PC-9 (cell line): ENCODE measurements at regions not wholly inside any gene's neighbourhood (a gene's known extent, or its start where the extent isn't known, plus 50 kb on each side); places are given as distances from the start of the nearest gene placed in this dataset.

Experiments used
- BruUV-seq: library from RNA; stranded (reverse); fragments of 400-500 nt; replicated peaks from 2 replicates; lab custom pipeline; 2021; lab: Mats Ljungman, UMichigan
- CTCF ChIA-PET: fragments of 300-600 bp; sonication (Branson Sonifier 250); formaldehyde crosslinking; loops from one replicate; lab custom pipeline; 2022; ENCODE audit warnings: antibody characterized with exemption; lab: Charles Lee
- POLR2A ChIA-PET: fragments of 300-600 bp; sonication (Branson Sonifier 250); formaldehyde crosslinking; loops from one replicate; lab custom pipeline; 2022; ENCODE audit warnings: antibody characterized with exemption; ENCODE audit not compliant: unreplicated experiment; lab: Charles Lee
- DNase-seq, 2 experiments: peaks; one replicate each; pipeline versions ENCODE4 v3.0.0 to v3.0.0-alpha.2; 2015 to 2022; ENCODE audit warnings: mixed read lengths in 1 of 2
- H2AFZ ChIP-seq: fragments of 200-600 bp; sonication (generic); 2 replicates; pipeline ENCODE4 v1.8.1; 2017; ENCODE audit warnings: antibody characterized with exemption
- H3F3A ChIP-seq: fragments of 200-600 bp; sonication (generic); 2 replicates; pipeline ENCODE4 v1.8.1; 2017; ENCODE audit warnings: antibody characterized with exemption, mild to moderate bottlenecking, low read depth; ENCODE audit not compliant: insufficient read depth
- H3K27ac ChIP-seq: fragments of 200-600 bp; sonication (generic); 2 replicates; pipeline ENCODE4 v1.6.1; 2016; ENCODE audit warnings: mixed run types
- H3K27me3 ChIP-seq: fragments of 200-600 bp; sonication (generic); 2 replicates; pipeline ENCODE4 v1.6.1; 2016; ENCODE audit warnings: low read depth, mixed run types; ENCODE audit not compliant: insufficient read depth
- H3K36me3 ChIP-seq: fragments of 200-600 bp; sonication (generic); 2 replicates; pipeline ENCODE4 v1.6.1; 2016; ENCODE audit warnings: low read depth, mixed run types
- H3K4me1 ChIP-seq: fragments of 200-600 bp; sonication (generic); replicated peaks from 2 replicates; pipeline ENCODE4 v1.6.1; 2016; ENCODE audit warnings: mixed run types; ENCODE audit not compliant: insufficient read depth
- H3K4me2 ChIP-seq: fragments of 200-600 bp; sonication (generic); 2 replicates; pipeline ENCODE4 v1.6.1; 2017; ENCODE audit warnings: mixed run types
- H3K4me3 ChIP-seq: fragments of 200-600 bp; sonication (generic); 2 replicates; pipeline ENCODE4 v1.6.1; 2016; ENCODE audit warnings: mixed run types
- H3K79me2 ChIP-seq: fragments of 200-600 bp; sonication (generic); 2 replicates; pipeline ENCODE4 v1.6.1; 2017; ENCODE audit warnings: low read depth, mixed run types
- H3K9me2 ChIP-seq: fragments of 200-600 bp; sonication (generic); 2 replicates; pipeline ENCODE4 v1.8.1; 2017; ENCODE audit warnings: mild to moderate bottlenecking; ENCODE audit not compliant: insufficient read depth
- H3K9me3 ChIP-seq: fragments of 200-600 bp; sonication (generic); 2 replicates; pipeline ENCODE4 v1.8.1; 2016; ENCODE audit warnings: low read depth; ENCODE audit not compliant: insufficient read depth
- H4K20me1 ChIP-seq: fragments of 200-600 bp; sonication (generic); 2 replicates; pipeline ENCODE4 v1.8.1; 2017; ENCODE audit not compliant: insufficient read depth
- EZH2 ChIP-seq: fragments of 200-600 bp; sonication (generic); IDR thresholded peaks from 2 replicates; pipeline ENCODE4 v1.8.0; 2017; ENCODE audit warnings: antibody characterized with exemption, low read depth
- intact Hi-C: fragments of 100-400 bp; cut with micrococcal nuclease; formaldehyde crosslinking; loops from one replicate; pipeline ENCODE4 v1.10.0; 2022; ENCODE audit not compliant: unreplicated experiment
- TF ChIP-seq, protein P1 (sequence below): fragments of 200-600 bp; sonication (generic); conservative IDR thresholded peaks from 2 replicates; pipeline ENCODE4 v1.6.1; 2017; ENCODE audit warnings: mixed run types, antibody characterized with exemption, mild to moderate bottlenecking, moderate library complexity

DNA sequence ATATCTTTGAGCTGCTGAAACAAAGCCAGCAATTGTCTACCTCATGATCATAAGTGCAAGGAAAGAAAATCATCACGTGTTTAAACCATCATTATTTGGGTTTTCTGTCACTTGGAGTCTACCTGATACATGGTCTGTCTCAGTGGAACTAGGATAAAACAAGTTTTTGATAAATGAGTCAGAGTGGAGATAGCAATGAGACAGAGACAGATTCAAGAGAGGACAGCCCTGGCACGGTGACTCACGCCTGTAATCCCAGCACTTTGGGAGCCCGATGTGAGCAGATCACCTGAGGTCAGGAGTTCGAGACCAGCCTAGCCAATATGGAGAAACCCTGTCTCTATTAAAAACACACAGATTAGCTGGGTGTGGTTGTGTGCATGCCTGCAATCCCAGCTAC is 93.8 kb downstream of the PMAIP1 start:
- ChIA-PET POLR2A (no interaction called here), CTCF (no interaction called here)
- BruUV-seq, result no TSS peak
- H3K4me3 ChIP-seq, result no peak overlapping the region
- no peak overlapping the region for H3K27ac ChIP-seq
- H3K9me2 ChIP-seq, result no peaks in the 10 kb centered on the region
- no peaks in the 10 kb centered on the region for H3K4me1 ChIP-seq
- no peak overlapping the region for H2AFZ ChIP-seq
- H3K9me3 ChIP-seq, result no peaks in the 10 kb centered on the region
- intact Hi-C loops, result loop anchor here (10.0 kb wide), 1 partner anchor 539 kb away; no protein-coding TSS in a partner anchor
- no peaks in the 10 kb centered on the region for H3K27me3 ChIP-seq
- no peaks in the 10 kb centered on the region for H3K79me2 ChIP-seq
- no peaks in the 10 kb centered on the region for H3K36me3 ChIP-seq
- no peak for TF ChIP-seq EZH2
- TF ChIP-seq, protein P1, sequence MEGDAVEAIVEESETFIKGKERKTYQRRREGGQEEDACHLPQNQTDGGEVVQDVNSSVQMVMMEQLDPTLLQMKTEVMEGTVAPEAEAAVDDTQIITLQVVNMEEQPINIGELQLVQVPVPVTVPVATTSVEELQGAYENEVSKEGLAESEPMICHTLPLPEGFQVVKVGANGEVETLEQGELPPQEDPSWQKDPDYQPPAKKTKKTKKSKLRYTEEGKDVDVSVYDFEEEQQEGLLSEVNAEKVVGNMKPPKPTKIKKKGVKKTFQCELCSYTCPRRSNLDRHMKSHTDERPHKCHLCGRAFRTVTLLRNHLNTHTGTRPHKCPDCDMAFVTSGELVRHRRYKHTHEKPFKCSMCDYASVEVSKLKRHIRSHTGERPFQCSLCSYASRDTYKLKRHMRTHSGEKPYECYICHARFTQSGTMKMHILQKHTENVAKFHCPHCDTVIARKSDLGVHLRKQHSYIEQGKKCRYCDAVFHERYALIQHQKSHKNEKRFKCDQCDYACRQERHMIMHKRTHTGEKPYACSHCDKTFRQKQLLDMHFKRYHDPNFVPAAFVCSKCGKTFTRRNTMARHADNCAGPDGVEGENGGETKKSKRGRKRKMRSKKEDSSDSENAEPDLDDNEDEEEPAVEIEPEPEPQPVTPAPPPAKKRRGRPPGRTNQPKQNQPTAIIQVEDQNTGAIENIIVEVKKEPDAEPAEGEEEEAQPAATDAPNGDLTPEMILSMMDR, result no peak
- no peaks in the 10 kb centered on the region for H4K20me1 ChIP-seq
- no peaks in the 10 kb centered on the region for H3F3A ChIP-seq
- DNase-seq, result no peak
- H3K4me2 ChIP-seq, result no peak overlapping the region

DNA sequence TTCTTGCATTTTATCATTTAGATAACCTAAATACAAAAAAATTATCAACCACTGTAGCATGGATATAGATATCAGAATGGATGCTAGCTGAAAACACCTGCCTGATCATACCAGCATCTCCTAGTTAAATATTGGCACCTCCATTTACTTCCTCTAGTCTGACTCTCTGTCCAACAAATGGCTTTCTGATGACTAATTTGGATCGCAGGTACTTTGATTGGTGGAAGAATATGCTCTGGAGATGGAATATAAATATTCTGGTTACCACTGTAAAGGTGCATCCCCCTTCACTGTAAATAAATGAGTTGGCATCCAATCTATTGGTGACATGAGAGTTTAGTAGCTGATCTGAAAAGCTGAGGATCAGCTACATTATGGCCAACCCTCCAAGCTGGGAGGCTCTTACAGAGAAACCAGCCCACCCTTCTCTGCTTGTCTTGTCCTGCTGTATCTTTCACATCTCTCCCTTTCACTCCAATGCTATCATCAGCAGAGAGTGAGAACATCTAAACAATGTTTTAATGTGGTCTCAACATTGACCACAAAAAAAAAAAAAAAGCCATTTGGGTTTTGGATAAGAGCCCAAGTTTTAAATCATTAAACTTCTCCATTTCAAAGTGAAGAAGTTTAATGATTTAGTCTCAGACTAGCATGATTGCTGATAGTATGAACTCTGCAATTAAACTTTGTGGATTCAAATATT is 90.5 kb downstream of the PMAIP1 start:
- peaks cover 4% of the 10 kb centered on the region for H3K4me1 ChIP-seq
- TF ChIP-seq EZH2, result no peak
- TF ChIP-seq, protein P1, result no peak
- H3K4me3 ChIP-seq, result no peak overlapping the region
- no peak overlapping the region for H3K4me2 ChIP-seq
- H4K20me1 ChIP-seq, result no peaks in the 10 kb centered on the region
- H3K9me3 ChIP-seq, result no peaks in the 10 kb centered on the region
- ChIA-PET CTCF (interaction anchor here (0.7 kb wide), 3 partner anchors 60 to 733 kb away, joined by 5 read pairs; no protein-coding TSS in a partner anchor), POLR2A (no interaction called here)
- intact Hi-C loops, result loop anchor here (10.0 kb wide), 1 partner anchor 535 kb away; no protein-coding TSS in a partner anchor
- H3K36me3 ChIP-seq, result no peaks in the 10 kb centered on the region
- no peak overlapping the region for H3K27ac ChIP-seq
- no peaks in the 10 kb centered on the region for H3F3A ChIP-seq
- no peak overlapping the region for H2AFZ ChIP-seq
- H3K79me2 ChIP-seq, result no peaks in the 10 kb centered on the region
- no peak for DNase-seq
- BruUV-seq, result no TSS peak
- H3K27me3 ChIP-seq, result no peaks in the 10 kb centered on the region
- no peaks in the 10 kb centered on the region; the same call in 1 of the 2 replicates for H3K9me2 ChIP-seq

DNA sequence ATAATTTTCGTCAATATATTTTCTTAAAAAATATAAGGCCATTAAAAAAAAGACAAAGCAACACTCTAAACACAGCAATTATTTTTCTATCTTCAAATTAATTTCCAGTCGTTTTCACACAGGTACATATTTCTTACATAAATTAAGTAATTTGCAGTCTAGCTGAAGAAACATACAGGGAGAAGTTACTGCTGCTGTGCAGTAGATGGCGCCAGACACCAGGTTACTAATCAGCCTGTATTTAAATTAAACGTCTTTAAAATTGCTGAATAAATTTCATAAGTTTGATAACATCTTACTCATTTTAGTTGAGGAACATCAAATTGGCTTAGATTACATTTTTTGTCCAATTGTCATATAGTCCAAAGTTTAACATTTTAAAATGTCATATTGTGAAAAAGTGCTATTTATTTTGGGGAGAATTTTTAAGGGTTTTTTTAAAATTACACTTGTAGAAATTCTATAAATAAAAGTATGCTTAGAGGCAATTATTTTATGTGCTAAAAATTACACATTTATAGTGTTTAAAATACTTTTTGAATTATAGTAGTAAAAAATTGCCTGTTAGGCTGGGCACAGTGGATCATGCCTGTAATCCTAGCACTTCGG is 88.4 kb downstream of the PMAIP1 start:
- H3K4me2 ChIP-seq, result no peak overlapping the region
- no peak overlapping the region for H3K4me3 ChIP-seq
- no peak overlapping the region for H3K27ac ChIP-seq
- H3K27me3 ChIP-seq, result no peaks in the 10 kb centered on the region
- no peaks in the 10 kb centered on the region for H3F3A ChIP-seq
- POLR2A ChIA-PET, result interaction anchor here (0.6 kb wide), 1 partner anchor 88 kb away, joined by 8 read pairs; the partner anchor contains the start of gene PMAIP1
- BruUV-seq, result no TSS peak
- H3K36me3 ChIP-seq, result no peaks in the 10 kb centered on the region
- CTCF ChIA-PET, result interaction anchor here (0.6 to 0.8 kb wide), 4 partner anchors 20 to 689 kb away, joined by 3 to 6 read pairs (median 4); no protein-coding TSS in a partner anchor
- H3K79me2 ChIP-seq, result no peaks in the 10 kb centered on the region
- no peak overlapping the region for H2AFZ ChIP-seq
- intact Hi-C loops, result loop anchor here (2.0 to 10.0 kb wide), 4 partner anchors 35 to 1517 kb away; no protein-coding TSS in a partner anchor
- H3K9me3 ChIP-seq, result no peaks in the 10 kb centered on the region
- H3K4me1 ChIP-seq, result peaks cover 18% of the 10 kb centered on the region
- no peaks in the 10 kb centered on the region; the same call in 1 of the 2 replicates for H3K9me2 ChIP-seq
- H4K20me1 ChIP-seq, result no peaks in the 10 kb centered on the region
- peak; percentile 19 to 50 for DNase-seq
- TF ChIP-seq, protein P1, result peak; percentile 97
- no peak for TF ChIP-seq EZH2
